Stimulated activated CD8-positive, alpha-beta memory T cell treated with anti-CD3 and anti-CD28 coated beads, Interleukin-15, amount 100 ng/mL, for 1 hour (primary cell): ENCODE measurements at regions not wholly inside any gene's neighbourhood (a gene's known extent, or its start where the extent isn't known, plus 50 kb on each side); places are given as distances from the start of the nearest gene placed in this dataset.
"Not testable (repeated sequence)": the region's sequence is repeated elsewhere in the genome, so short reads cannot be mapped to it uniquely, and the experiment has no call there.

Source experiments
- DNase-seq: peaks from one replicate; pipeline ENCODE4 v3.0.0-alpha.2; 2020; ENCODE audit warnings: low read depth

DNA sequence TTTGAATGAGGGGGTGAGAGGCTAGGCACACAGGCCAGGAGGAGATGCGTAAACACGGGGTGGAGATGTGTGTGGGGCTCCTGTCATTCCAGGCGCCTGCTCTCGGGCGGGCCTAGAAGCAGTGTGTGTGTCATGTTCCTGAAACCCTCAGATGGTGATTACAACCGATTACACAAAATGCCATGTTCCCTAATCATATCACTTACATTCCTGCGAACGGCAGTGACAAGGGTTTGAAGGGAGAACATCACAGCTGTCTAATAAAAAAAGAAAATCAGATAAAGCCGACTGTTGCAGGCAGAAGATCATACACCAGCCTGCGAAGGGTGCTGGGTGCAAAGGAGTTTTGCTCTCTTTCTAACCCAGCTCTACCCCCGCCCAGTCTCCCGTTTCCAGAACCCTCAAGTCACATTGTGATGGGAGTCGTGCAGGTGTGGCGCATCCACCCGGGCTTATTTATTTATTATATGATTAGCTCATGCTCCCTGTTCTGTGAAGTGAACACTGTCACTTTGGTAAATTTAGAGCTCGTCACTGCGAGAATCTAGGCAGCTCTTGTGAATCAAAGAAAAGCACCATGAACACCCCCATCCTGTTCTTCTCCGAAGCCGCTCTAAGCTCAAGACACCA lies 140.3 kb downstream of the NR2F2 start:
- DNase-seq = no peak

DNA sequence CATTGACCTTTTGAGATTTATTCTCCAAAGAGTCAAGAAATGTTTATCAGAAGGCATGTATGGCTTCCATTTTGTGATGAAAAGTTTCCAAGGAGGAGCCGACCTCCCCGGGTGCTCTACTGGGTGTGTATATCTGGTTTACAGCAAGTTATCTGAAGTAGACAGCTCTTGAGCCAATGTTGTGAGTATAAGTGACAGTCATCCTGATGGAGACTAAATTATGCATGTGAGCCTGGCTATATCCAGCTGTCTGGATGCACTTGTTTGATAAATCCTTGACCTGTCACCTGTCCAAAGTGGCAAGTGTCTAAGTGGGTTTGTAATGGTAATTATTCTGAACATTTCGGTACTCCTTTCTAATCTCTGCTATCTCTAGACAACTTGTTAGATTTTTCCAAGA lies 142.2 kb downstream of the NR2F2 start:
- no peak for DNase-seq

DNA sequence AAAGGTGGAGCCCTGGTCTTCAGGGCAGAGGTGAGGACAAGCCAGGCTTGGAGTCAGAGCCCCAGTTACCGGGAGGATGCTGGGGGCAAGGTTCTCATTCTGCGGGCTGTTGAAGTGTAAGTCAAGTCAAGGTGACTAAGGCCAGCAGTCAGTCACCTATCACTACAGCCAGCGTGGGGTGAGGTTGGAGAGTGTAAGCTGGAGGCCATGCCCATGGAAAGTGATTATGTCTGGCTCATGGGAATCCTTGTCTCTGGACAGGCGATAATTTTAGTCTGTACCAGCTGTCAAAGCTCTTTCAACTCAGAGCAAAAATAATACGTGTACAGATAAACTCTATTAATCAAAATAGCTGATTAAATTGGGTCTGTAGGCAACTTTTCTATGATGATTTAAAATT lies 143.1 kb downstream of the NR2F2 start:
- DNase-seq = no peak

DNA sequence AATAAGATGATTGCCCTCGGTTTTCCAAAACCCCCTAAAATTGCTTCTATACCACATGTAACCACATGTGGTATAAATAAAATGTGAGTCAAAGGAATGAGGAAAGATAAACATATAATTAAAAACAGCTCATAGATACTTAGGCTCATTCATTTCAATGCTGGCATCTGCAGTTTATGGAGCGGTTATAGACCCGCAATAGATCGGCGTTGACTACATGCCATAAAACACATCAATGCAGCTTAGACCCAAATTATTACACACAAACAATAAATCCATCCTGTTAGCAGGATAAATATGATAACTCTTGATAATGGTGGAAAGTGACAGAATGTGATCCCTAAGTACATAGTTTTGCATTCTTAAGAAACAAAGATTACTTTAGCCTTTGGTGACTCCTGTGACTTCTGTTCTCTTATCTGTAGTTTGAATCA lies 143.7 kb downstream of the NR2F2 start:
- DNase-seq = no peak

DNA sequence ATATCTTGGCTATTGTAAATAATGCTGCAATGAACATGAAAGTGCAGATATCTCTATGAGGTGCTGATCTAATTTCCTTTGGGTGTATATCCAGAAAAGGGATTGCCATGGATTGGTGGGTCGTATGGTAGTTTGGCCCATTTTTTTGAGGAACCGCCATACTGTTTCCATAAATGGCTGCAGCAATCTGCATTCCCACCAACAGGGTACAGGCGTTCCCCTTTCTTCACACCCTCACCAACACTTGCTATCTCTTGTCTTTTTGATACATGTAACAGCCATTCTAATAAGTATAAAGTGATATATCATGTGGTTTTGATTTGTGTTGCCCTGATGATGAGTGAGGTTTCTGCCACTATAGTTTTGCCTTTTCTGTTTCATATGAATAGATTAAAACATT lies 146.7 kb downstream of the NR2F2 start:
- DNase-seq = no peak

DNA sequence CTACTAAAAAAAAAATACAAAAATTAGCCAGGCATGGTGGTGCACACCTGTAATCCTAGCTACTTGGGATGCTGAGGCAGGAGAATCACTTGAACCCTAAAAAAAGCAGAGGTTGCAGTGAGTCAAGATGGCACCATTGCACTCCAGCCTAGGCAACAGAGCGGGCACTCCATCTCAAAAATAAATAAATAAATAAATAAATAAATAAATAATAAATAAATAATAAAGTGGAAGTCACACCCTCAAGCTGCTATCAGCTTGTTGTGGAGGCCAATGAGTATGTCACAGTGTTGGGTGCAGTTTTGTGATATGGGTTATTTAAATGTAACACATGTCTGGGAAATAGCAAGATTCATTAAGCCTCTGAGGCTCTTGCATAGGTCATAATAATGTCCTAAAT lies 153.9 kb downstream of the NR2F2 start:
- DNase-seq = not testable (repeated sequence)

DNA sequence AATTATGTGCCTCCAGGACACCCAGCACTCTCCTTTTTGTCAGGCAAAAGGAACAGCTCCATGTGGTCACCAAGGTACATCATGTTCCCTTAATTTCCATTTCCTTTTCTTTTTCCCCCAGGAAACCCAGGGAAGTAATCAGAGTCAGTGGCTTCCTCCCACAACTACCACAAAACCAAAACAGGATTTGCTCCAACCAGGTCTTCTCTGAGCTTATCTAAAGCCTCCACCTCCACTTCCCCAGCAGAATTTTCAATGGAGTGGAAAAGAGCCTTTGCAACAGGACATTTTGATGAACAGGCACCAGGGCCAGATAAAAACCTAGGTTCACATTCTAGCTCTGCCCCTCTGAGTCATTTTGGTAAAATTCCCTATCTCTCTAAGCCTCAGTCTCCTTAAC lies 154.3 kb downstream of the NR2F2 start:
- DNase-seq = no peak

DNA sequence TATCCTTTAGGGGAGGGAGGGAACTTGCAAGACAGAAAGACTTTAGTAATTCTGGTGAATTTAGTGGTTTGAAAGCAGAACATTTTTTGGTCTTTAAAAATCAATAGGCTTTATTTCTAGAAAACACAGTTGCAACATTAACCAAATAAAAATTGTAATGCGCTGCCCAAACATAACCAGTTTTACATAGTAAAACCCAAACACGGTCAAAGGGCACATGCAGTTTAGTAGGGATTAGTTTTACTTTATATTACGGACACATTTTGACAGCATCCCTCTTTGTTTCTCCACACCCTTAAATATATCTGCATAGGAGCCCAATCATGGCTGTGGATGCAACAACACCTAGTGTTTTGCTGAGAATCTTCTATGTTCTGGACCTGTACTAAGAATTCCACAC lies 156.7 kb downstream of the NR2F2 start:
- DNase-seq = no peak

DNA sequence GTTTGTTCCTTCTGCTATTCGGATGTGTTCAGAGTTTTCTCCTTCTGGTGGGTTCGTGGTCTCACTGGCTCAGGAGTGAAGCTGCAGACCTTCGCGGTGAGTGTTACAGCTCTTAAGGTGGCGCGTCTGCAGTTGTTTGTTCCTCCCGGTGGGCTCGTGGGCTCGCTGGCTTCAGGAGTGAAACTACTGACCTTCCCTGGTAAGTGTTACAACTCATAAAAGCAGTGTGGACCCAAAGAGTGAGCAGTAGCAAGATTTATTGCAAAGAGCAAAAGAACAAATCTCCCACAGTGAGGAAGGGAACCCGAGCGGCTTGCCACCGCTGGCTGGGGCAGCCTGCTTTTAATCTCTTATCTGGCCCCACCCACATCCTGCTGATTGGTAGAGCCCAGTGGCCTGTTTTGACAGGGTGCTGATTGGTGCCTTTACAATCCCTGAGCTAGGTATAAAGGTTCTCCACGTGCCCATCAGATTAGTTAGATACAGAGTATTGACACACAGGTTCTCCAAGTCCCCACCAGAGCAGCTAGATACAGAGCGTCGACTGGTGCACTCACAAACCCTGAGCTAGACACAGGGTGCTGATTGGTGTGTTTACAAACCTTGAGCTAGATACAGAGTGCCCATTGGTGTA lies 160.7 kb downstream of the NR2F2 start:
- DNase-seq = not testable (repeated sequence)

DNA sequence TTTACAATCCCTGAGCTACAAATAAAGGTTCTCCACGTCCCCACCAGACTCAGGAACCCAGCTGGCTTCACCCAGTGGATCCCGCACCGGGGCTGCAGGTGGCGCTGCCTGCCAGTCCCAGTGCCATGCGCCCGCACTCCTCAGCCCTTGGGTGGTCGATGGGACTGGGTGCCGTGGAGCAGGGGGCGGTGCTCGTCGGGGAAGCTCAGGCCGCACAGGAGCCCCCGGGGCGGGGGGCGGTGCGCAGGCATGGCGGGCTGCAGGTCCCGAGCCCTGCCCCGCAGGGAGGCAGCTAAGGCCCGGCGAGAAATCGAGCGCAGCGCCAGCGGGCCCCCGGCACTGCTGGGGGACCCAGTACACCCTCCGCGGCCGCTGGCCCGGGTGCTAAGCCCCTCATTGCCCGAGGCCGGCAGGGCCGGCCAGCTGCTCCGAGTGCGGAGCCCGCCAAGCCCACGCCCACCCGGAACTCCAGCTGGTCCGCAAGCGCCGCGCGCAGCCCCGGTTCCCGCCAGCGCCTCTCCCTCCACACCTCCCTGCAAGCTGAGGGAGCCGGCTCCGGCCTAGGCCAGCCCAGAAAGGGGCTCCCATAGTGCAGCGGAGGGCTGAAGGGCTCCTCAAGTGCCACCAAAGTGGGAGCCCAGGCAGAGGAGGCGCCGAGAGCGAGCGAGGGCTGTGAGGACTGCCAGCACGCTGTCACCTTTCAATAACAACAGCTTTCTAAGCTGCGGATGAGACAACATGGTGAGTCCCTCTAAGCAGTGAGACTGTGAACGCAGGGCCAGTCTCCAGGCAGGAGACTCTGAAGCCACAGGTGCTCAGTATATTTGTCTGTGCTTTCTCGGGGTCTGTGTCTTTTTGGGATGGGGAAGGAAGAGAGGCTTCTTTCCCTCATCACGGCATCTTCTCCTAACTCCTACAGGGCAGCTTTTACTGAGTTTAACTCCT lies 161.5 kb downstream of the NR2F2 start:
- DNase-seq = not testable (repeated sequence)

DNA sequence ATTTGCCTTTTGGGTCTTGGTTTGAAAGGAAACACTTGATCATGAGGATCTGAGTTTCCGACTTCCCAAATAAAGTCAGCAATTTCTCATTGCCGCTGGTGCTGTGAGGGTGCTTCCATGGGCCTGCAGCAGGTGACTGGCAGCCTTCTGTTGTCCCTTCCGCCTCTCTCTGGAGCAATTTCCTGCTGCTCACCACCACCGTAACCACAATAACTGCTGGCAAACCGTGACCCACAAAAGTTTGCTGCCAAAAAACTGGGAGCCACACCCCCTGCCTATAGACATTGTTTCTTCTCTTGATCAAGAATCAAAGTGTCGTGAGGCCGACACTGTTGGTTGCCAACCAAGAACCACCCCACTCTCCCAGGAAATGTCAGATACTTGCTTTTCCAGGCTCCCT lies 164.0 kb downstream of the NR2F2 start:
- DNase-seq = no peak

DNA sequence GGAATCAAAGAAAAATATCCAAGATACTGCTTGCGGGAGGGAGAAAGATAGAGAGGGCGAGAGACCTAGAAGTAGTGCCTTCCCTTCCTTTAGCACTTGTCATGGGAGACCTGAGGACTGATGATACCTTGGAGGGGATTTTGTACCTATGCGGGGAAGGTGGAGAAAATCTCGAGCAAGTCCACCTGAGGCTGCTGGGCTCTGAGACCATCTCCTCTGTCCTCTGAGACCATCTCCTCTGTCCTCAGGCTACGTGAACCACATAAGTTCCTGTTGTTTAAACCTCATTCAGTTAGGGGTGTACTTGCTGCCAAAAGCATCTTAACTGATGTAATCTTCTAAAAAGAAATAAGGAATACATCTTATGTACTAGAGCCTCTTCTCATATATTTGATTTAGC lies 164.9 kb downstream of the NR2F2 start:
- DNase-seq = no peak

DNA sequence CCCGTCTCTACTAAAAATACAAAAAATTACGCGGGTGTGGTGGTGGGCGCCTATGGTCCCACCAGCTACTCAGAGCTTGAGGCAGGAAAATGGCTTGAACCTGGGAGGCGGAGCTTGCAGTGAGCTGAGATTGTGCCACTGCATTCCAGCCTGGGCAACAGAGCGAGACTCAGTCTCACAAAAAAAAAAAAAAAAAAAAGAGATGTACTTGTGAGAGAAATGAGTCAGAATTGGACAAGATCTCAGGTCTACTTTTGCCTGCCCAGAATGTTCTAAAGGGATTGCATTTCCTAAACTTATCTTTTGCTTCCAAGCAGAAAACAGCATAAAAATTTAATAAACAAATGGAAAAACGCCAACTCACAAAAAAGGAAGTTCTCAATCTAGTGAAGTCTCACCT lies 167.5 kb downstream of the NR2F2 start:
- no peak for DNase-seq

DNA sequence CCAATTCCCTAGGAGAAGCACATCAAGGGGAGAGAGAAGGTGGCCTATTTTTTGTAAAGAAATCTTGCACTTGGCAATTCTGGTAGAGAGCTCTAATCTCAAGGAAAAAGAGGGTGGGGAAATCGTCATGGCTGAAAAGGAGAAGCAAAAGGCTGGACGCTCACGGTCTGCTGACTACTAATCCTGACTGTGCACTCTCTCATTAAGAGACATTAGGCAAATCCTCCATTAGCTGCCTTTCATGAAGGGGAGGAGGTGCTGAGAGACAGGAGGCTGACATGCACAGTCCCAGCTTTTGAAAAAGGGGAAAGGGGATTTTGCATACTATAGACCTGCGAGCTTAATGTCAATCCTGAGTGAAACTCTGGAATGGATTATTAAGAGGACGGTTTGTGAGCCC lies 170.0 kb downstream of the NR2F2 start:
- no peak for DNase-seq

DNA sequence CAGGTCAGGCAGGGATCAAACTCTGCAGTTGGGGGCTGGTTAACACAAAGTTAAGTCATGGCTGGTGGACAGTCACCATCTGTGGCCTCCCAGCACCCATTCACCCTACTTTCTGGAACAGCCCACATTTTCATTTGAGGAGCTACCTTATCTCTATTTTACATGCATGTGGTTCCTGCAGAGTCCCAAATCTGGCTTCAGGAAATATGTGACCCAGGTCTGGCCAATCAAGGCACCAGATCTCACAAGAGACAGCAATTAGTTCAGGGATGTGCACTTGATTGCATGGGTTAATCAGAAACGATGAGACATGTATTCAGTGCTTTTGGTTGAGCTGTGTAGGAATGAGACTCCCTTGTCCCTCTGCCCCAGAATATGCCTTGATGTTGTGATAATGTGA lies 170.9 kb downstream of the NR2F2 start:
- DNase-seq = no peak

DNA sequence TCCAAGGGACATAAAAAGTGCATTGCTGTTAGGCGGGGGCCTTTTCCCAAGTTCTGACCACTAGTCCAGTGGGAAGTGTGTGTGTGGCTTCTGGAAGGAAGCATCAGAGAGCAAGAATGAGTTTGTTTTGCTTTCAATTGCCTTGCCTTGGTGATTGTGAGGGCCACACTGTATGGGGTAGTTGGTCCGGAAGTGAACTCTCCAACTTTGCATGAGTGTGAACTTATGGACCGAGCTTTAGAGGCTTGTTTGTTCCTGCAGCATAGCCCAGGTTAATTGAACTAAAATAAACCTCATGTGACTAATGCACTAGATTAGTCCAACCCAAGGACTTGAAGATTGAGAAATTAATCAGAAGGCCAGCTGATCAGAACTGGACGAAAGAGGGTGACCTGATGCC lies 171.7 kb downstream of the NR2F2 start:
- no peak for DNase-seq

DNA sequence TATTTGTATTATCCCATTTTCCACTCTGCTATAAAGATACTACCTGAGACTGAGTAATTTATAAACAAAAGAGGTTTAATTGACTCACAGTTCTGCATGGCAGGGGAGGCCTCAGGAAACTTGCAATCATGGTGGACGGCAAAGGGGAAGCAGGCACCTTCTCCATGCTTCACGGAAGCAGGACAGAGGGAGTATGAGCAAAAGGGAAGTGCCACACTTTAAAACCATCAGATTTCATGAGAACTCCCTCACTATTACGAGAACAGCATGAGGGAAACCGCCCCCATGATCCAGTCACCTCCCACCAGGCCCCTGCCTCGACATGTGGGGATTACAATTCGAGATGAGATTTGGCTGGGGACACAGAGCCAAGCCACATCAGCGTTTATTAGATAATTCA lies 172.8 kb downstream of the NR2F2 start:
- DNase-seq = no peak

DNA sequence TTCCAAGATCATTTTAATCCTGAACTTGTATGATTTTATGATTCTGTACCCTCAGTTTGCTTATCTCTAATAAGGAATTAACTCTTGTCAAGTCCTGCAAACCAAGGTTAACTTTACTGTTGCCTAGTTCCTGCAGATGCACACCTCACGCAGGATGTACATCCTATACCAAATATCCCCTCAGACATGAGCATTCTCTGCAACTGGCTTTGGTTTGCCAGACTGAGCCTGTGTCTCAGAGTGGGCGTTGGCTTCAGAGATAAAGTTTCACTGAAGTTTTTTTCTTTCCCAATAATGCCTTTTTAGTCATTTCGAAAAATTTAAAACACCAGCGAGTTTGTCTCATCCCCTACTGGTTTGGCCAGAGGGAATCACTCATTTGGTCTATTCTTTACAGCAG lies 173.9 kb downstream of the NR2F2 start:
- no peak for DNase-seq

DNA sequence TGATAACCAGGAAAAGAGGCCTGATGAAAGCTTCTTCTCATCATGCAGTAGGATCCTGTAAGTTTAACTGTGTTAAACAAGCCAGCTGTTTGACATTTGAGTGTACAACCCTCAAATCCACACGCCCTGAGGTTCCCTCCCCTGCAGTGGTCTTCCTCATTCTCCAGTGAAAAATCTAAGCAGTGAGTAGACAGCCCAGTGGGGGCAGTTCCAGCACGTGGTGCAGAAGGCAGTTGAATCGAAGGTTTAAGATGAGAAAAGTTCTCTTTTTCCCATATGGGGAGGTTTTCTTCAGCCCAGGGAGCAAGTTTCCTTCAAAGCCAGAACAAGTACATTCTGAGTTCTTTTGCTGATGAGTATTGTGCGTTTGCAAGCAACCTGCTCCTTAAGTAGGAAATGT lies 174.5 kb downstream of the NR2F2 start:
- no peak for DNase-seq

DNA sequence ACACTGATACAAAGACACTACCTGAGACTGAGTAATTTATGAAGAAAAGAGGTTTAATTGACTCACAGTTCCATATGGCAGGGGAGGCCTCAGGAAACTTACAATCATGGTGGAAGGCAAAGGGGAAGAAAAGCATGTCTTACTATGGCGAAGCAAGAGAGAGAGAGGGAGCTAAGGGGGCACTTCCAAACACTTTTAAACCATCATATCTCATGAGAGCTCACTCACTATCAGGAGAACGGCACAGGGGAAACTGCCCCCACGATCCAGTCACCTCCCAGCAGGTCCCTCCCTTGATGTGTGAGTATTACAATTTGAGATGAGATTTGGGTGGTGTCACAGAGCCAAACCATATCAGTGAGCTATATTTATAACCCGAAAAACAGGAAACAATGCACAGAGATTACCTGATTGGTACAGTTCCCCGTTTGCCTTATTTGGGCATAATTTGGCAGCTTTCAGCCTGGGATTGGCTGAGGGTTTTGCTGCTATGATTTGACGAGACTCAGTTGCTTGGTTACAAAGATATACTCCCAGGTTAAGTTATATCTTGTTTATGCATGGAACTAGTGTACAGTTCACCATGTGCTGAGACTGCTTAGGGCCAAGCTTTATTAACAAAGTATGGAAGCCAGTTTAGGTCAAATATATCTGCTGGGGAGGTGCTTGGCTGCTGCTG lies 184.2 kb downstream of the NR2F2 start:
- no peak for DNase-seq

DNA sequence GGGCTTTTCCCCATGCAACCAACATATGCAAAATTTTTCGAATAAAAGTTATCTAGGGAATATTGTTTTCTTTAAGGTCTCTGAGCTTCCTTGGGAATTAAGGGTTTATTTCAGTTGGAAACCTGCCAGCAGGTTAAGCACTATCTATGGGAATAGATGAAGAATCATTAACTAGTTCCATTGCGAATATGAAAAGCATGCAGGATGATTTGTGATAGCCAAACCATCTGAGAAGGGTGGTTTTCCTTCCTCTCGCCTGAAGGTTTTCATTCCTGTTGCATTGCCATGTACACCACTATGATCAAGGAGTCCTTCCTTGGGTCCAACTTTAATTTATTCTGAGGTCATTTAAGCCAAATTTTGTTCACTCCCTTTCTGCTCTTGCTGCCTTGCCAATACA lies 184.9 kb downstream of the NR2F2 start:
- DNase-seq = no peak

DNA sequence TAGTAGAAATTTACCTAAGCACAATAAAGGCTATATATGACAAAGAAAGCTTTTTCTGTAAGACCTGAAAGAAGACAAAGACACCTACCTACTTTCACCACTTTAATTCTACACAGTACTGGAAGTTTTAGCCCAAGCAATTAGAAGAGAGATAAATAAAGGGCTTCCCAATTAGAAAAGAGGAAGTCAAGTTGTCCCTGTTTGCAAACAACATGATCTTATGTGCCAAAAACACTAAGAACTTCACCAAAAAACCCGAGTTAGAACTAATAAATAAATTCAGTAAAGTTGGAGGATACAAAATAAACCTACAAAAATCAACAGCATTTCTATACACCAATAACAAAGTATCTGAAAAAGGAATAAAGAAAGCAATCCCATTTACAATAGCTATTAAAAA lies 190.9 kb downstream of the NR2F2 start:
- DNase-seq = no peak
